GM23338 (cell line): ENCODE measurements at regions not wholly inside any gene's neighbourhood (a gene's known extent, or its start where the extent isn't known, plus 50 kb on each side); places are given as distances from the start of the nearest gene placed in this dataset.

Experiments used
- CREB1 ChIP-seq: fragments of 250-450 bp; sonication (Bioruptor Pico); IDR thresholded peaks from 2 replicates; pipeline ENCODE4 v1.5.0; 2020; ENCODE audit warnings: low read depth, mild to moderate bottlenecking, moderate library complexity
- EZH2 ChIP-seq: fragments of 200-600 bp; sonication (generic); IDR thresholded peaks from one replicate; pipeline ENCODE4 v1.8.0; 2017; ENCODE audit warnings: antibody characterized with exemption, mild to moderate bottlenecking, low read depth; ENCODE audit not compliant: unreplicated experiment
- EZH2phosphoT487 ChIP-seq: fragments of 200-600 bp; sonication (generic); IDR thresholded peaks from one replicate; pipeline ENCODE4 v1.8.1; 2018; ENCODE audit warnings: antibody characterized with exemption; ENCODE audit not compliant: unreplicated experiment
- JUNB ChIP-seq: IDR thresholded peaks from one replicate; pipeline ENCODE4 v1.6.1; 2016; ENCODE audit warnings: antibody characterized with exemption; ENCODE audit not compliant: unreplicated experiment
- NANOG ChIP-seq: IDR thresholded peaks from 2 replicates; pipeline ENCODE4 v1.6.1; 2016; ENCODE audit warnings: antibody characterized with exemption, borderline replicate concordance
- POLR2AphosphoS5 ChIP-seq: IDR thresholded peaks from 2 replicates; pipeline ENCODE4 v1.6.1; 2016; ENCODE audit warnings: antibody characterized with exemption, low read depth
- ZNF114 ChIP-seq: fragments of 250-450 bp; sonication (Bioruptor Pico); IDR thresholded peaks from 2 replicates; pipeline ENCODE4 v1.5.0; 2020; ENCODE audit warnings: mild to moderate bottlenecking, moderate library complexity
- TF ChIP-seq, protein P1 (sequence below), 2 experiments: fragments of 200-600 bp in 1 of 2; sonication (generic) in 1 of 2; conservative IDR thresholded peaks; 2 replicates each; pipeline versions ENCODE4 v1.5.1 to v1.6.1; 2016 to 2017; ENCODE audit warnings: antibody characterized with exemption in 2 of 2, low read depth in 2 of 2, mild to moderate bottlenecking in 2 of 2, moderate library complexity in 1 of 2
- TF ChIP-seq, protein P2 (sequence below): IDR thresholded peaks from one replicate; pipeline ENCODE4 v1.6.1; 2018; ENCODE audit warnings: antibody characterized with exemption; ENCODE audit not compliant: unreplicated experiment
- TF ChIP-seq, protein P3 (sequence below): IDR thresholded peaks from 2 replicates; pipeline ENCODE4 v1.6.1; 2016; ENCODE audit warnings: antibody characterized with exemption
- TF ChIP-seq, protein P4 (sequence below): fragments of 250-450 bp; sonication (Bioruptor Pico); IDR thresholded peaks from 2 replicates; pipeline ENCODE4 v1.5.0; 2020; ENCODE audit warnings: mild to moderate bottlenecking, moderate library complexity

DNA sequence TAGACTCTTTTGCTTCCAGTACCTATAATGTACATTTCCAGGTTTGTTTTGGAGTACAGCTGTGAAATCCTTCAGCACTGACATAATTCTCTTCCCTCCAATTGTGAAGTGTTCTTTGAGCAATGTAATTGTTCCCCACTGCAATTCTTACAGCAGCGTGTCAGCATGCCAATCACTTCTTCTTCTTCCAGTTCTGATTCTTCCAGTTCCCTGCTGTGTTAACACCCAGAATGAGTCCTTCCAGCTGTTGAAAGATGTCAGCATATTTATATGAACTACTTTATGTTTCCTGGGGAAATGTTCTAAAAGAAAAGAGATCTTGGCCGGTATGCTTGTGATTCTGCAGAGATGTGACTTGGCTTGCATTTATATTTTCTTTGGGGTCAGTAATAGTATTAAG is 213.9 kb downstream of the UNC5CL start:
- TF ChIP-seq EZH2phosphoT487, result no peak
- TF ChIP-seq, protein P1, sequence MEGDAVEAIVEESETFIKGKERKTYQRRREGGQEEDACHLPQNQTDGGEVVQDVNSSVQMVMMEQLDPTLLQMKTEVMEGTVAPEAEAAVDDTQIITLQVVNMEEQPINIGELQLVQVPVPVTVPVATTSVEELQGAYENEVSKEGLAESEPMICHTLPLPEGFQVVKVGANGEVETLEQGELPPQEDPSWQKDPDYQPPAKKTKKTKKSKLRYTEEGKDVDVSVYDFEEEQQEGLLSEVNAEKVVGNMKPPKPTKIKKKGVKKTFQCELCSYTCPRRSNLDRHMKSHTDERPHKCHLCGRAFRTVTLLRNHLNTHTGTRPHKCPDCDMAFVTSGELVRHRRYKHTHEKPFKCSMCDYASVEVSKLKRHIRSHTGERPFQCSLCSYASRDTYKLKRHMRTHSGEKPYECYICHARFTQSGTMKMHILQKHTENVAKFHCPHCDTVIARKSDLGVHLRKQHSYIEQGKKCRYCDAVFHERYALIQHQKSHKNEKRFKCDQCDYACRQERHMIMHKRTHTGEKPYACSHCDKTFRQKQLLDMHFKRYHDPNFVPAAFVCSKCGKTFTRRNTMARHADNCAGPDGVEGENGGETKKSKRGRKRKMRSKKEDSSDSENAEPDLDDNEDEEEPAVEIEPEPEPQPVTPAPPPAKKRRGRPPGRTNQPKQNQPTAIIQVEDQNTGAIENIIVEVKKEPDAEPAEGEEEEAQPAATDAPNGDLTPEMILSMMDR (conservative IDR thresholded peaks at IDR 0.05; ENCODE audit: low read depth in 2 of 2), result no peak
- TF ChIP-seq EZH2, result no peak
- TF ChIP-seq CREB1 (CRISPR knock-in tag), result no peak
- no peak for TF ChIP-seq ZNF114 (CRISPR knock-in tag)
- TF ChIP-seq POLR2AphosphoS5, result no peak
- TF ChIP-seq, protein P2, sequence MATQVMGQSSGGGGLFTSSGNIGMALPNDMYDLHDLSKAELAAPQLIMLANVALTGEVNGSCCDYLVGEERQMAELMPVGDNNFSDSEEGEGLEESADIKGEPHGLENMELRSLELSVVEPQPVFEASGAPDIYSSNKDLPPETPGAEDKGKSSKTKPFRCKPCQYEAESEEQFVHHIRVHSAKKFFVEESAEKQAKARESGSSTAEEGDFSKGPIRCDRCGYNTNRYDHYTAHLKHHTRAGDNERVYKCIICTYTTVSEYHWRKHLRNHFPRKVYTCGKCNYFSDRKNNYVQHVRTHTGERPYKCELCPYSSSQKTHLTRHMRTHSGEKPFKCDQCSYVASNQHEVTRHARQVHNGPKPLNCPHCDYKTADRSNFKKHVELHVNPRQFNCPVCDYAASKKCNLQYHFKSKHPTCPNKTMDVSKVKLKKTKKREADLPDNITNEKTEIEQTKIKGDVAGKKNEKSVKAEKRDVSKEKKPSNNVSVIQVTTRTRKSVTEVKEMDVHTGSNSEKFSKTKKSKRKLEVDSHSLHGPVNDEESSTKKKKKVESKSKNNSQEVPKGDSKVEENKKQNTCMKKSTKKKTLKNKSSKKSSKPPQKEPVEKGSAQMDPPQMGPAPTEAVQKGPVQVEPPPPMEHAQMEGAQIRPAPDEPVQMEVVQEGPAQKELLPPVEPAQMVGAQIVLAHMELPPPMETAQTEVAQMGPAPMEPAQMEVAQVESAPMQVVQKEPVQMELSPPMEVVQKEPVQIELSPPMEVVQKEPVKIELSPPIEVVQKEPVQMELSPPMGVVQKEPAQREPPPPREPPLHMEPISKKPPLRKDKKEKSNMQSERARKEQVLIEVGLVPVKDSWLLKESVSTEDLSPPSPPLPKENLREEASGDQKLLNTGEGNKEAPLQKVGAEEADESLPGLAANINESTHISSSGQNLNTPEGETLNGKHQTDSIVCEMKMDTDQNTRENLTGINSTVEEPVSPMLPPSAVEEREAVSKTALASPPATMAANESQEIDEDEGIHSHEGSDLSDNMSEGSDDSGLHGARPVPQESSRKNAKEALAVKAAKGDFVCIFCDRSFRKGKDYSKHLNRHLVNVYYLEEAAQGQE, result no peak
- TF ChIP-seq, protein P3, sequence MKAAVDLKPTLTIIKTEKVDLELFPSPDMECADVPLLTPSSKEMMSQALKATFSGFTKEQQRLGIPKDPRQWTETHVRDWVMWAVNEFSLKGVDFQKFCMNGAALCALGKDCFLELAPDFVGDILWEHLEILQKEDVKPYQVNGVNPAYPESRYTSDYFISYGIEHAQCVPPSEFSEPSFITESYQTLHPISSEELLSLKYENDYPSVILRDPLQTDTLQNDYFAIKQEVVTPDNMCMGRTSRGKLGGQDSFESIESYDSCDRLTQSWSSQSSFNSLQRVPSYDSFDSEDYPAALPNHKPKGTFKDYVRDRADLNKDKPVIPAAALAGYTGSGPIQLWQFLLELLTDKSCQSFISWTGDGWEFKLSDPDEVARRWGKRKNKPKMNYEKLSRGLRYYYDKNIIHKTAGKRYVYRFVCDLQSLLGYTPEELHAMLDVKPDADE, result no peak
- TF ChIP-seq JUNB, result no peak
- TF ChIP-seq, protein P4, sequence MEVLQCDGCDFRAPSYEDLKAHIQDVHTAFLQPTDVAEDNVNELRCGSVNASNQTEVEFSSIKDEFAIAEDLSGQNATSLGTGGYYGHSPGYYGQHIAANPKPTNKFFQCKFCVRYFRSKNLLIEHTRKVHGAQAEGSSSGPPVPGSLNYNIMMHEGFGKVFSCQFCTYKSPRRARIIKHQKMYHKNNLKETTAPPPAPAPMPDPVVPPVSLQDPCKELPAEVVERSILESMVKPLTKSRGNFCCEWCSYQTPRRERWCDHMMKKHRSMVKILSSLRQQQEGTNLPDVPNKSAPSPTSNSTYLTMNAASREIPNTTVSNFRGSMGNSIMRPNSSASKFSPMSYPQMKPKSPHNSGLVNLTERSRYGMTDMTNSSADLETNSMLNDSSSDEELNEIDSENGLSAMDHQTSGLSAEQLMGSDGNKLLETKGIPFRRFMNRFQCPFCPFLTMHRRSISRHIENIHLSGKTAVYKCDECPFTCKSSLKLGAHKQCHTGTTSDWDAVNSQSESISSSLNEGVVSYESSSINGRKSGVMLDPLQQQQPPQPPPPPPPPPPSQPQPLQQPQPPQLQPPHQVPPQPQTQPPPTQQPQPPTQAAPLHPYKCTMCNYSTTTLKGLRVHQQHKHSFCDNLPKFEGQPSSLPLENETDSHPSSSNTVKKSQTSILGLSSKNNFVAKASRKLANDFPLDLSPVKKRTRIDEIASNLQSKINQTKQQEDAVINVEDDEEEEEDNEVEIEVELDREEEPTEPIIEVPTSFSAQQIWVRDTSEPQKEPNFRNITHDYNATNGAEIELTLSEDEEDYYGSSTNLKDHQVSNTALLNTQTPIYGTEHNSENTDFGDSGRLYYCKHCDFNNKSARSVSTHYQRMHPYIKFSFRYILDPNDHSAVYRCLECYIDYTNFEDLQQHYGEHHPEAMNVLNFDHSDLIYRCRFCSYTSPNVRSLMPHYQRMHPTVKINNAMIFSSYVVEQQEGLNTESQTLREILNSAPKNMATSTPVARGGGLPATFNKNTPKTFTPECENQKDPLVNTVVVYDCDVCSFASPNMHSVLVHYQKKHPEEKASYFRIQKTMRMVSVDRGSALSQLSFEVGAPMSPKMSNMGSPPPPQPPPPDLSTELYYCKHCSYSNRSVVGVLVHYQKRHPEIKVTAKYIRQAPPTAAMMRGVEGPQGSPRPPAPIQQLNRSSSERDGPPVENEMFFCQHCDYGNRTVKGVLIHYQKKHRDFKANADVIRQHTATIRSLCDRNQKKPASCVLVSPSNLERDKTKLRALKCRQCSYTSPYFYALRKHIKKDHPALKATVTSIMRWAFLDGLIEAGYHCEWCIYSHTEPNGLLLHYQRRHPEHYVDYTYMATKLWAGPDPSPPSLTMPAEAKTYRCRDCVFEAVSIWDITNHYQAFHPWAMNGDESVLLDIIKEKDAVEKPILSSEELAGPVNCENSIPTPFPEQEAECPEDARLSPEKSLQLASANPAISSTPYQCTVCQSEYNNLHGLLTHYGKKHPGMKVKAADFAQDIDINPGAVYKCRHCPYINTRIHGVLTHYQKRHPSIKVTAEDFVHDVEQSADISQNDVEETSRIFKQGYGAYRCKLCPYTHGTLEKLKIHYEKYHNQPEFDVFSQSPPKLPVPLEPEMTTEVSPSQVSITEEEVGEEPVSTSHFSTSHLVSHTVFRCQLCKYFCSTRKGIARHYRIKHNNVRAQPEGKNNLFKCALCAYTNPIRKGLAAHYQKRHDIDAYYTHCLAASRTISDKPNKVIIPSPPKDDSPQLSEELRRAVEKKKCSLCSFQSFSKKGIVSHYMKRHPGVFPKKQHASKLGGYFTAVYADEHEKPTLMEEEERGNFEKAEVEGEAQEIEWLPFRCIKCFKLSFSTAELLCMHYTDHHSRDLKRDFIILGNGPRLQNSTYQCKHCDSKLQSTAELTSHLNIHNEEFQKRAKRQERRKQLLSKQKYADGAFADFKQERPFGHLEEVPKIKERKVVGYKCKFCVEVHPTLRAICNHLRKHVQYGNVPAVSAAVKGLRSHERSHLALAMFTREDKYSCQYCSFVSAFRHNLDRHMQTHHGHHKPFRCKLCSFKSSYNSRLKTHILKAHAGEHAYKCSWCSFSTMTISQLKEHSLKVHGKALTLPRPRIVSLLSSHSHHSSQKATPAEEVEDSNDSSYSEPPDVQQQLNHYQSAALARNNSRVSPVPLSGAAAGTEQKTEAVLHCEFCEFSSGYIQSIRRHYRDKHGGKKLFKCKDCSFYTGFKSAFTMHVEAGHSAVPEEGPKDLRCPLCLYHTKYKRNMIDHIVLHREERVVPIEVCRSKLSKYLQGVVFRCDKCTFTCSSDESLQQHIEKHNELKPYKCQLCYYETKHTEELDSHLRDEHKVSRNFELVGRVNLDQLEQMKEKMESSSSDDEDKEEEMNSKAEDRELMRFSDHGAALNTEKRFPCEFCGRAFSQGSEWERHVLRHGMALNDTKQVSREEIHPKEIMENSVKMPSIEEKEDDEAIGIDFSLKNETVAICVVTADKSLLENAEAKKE (CRISPR knock-in tag), result no peak
- TF ChIP-seq NANOG, result no peak
